Activated naive CD4-positive, alpha-beta T cell treated with anti-CD3 and anti-CD28 coated beads, Interleukin-2, amount 50 U/mL, for 24 hours (primary cell): ENCODE measurements at regions not wholly inside any gene's neighbourhood (a gene's known extent, or its start where the extent isn't known, plus 50 kb on each side); places are given as distances from the start of the nearest gene placed in this dataset.

Experiments used
- H3K27ac Mint-ChIP-seq: one replicate; pipeline ENCODE4 v1.8.0; 2021; ENCODE audit warnings: mild to moderate bottlenecking, mixed read lengths
- H3K27me3 Mint-ChIP-seq: one replicate; pipeline ENCODE4 v1.8.0; 2021; ENCODE audit warnings: mixed read lengths
- H3K36me3 Mint-ChIP-seq: one replicate; pipeline ENCODE4 v1.8.0; 2021; ENCODE audit warnings: mixed read lengths
- H3K4me1 Mint-ChIP-seq: one replicate; pipeline ENCODE4 v1.8.0; 2021; ENCODE audit warnings: mixed read lengths
- H3K4me3 Mint-ChIP-seq: one replicate; pipeline ENCODE4 v1.8.0; 2021; ENCODE audit warnings: mild to moderate bottlenecking, mixed read lengths
- H3K9me3 Mint-ChIP-seq: one replicate; pipeline ENCODE4 v1.8.0; 2021; ENCODE audit warnings: mixed read lengths

DNA sequence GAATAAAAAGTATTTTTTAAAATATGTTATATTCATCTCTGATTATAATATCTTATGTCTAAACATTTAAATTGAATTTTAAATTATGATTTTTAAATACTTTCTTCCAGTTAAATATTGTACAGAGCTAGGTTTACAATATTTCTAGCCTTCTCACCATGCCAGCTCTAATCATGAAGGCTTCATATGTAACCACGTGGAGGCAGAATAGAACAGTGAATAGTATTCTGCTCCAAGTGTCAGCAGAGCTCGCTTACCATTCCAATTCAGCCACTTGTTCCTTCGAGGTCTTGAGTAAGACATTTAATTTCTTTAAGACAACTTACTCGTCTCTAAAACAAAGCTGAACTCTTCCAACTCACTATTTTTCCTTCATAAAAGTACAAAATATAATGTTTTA is 871.8 kb downstream of the SUCLG1 start:
- Mint-ChIP-seq H3K4me1 (no peaks in the 10 kb centered on the region), H3K27me3 (no peaks in the 10 kb centered on the region), H3K9me3 (peaks cover 6% of the 10 kb centered on the region), H3K27ac (no peak overlapping the region), H3K4me3 (no peak overlapping the region), H3K36me3 (no peaks in the 10 kb centered on the region)

- Mint-ChIP-seq H3K27ac (no peak overlapping the region), H3K27me3 (no peaks in the 10 kb centered on the region), H3K9me3 (peaks cover 6% of the 10 kb centered on the region), H3K4me3 (no peak overlapping the region), H3K36me3 (no peaks in the 10 kb centered on the region), H3K4me1 (no peaks in the 10 kb centered on the region)
Observed at GRCh38 chr2:83585250-83585649, 873.8 kb downstream of the SUCLG1 start.

- H3K4me1 Mint-ChIP-seq: no peaks in the 10 kb centered on the region
- peaks cover 6% of the 10 kb centered on the region for H3K9me3 Mint-ChIP-seq
- H3K27ac Mint-ChIP-seq: no peak overlapping the region
- no peaks in the 10 kb centered on the region for H3K36me3 Mint-ChIP-seq
- no peak overlapping the region for H3K4me3 Mint-ChIP-seq
- H3K27me3 Mint-ChIP-seq: no peaks in the 10 kb centered on the region
Observed at GRCh38 chr2:83584672-83585071, 874.4 kb downstream of the SUCLG1 start.

DNA sequence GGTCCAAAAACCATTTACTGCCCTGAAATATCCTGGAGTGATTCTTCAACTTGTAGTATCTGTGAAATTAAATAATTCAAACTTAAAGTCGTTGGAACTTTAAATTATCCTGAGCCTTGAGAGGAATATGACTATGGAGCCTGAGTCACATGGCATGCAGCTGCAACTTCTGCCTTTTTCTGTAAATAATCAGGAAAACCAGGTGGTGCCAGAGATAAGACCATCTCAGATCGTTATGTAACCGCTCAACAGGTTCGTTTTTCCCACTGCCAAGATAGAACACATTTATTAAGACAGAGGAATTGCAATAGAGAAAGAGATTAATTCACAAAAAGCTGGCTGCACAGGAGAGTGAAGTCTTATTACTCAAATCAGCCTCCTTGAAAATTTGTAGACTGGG is 876.5 kb downstream of the SUCLG1 start:
- no peaks in the 10 kb centered on the region for H3K36me3 Mint-ChIP-seq
- H3K9me3 Mint-ChIP-seq: no peaks in the 10 kb centered on the region
- no peak overlapping the region for H3K4me3 Mint-ChIP-seq
- no peak overlapping the region for H3K27ac Mint-ChIP-seq
- H3K27me3 Mint-ChIP-seq: no peaks in the 10 kb centered on the region
- H3K4me1 Mint-ChIP-seq: no peaks in the 10 kb centered on the region

DNA sequence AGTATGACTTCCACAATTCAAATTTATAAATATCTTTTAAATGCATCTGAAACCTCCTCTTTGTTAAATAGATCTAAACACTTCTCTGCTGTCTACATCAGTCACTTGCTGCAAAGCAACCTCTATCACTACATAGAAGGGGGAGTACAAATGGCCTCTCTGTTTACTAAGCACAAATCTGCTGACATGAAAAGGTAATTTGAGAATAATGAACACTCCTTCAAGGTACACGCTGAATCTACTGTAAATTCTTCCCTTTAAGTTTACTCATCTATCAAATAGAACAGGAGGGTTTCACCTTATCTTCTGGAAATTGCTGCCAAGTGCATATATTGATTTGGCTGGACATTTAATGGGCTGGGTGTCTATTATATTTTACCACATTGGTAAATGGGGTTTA is 879.6 kb downstream of the SUCLG1 start:
- Mint-ChIP-seq H3K9me3 (no peaks in the 10 kb centered on the region), H3K27ac (no peak overlapping the region), H3K36me3 (no peaks in the 10 kb centered on the region), H3K4me1 (no peaks in the 10 kb centered on the region), H3K27me3 (no peaks in the 10 kb centered on the region), H3K4me3 (no peak overlapping the region)

DNA sequence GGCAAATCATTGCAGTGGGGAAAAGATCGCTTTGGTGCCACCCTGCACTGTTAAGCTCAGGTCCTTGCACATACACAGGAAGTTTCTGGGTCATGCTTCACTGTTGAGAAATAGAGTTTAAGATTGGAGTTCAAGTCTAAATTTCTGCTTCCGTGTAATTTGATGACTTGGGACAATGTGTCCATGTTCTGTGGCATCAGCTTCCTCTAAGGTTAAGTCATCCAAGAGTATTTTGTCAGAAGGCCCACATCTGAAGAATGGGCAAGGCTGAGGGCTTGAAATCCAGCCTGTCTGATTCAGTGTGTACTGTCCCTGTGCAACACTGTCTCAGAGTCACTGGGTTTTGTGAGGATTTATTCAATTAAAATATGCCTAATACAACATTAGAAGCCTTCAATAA is 880.7 kb downstream of the SUCLG1 start:
- Mint-ChIP-seq H3K27me3 (no peaks in the 10 kb centered on the region), H3K9me3 (no peaks in the 10 kb centered on the region), H3K4me3 (no peak overlapping the region), H3K4me1 (no peaks in the 10 kb centered on the region), H3K27ac (no peak overlapping the region), H3K36me3 (no peaks in the 10 kb centered on the region)

GRCh38 chr2:83574614-83575013 is 884.5 kb downstream of the SUCLG1 start:
- Mint-ChIP-seq H3K9me3 (no peaks in the 10 kb centered on the region), H3K4me1 (no peaks in the 10 kb centered on the region)

DNA sequence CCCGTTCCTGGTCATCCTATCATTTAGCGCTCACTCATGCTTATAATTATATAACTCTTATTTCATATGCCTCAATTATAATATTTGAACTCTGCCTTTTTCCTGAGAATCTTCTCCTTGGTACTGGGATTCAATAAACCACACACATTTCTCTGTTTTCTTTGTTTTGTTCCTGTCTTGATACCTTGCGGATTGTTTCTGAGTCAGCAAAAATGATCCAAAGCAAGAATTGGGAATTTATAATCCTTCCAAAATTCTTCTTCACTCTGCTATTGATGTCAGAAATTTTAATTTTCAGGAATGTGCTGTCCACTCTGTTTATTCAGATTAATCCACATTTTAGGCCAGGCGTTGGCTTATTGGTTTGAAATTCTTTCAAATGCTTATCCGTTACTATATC is 886.0 kb downstream of the SUCLG1 start:
- H3K36me3 Mint-ChIP-seq: no peaks in the 10 kb centered on the region
- no peaks in the 10 kb centered on the region for H3K4me1 Mint-ChIP-seq
- no peak overlapping the region for H3K27ac Mint-ChIP-seq
- H3K4me3 Mint-ChIP-seq: no peak overlapping the region
- H3K9me3 Mint-ChIP-seq: no peaks in the 10 kb centered on the region
- H3K27me3 Mint-ChIP-seq: peaks cover 2% of the 10 kb centered on the region

More at GRCh38 chr2:83574614-83575013, 884.5 kb downstream of the SUCLG1 start:
- Mint-ChIP-seq H3K27me3 (peaks cover 2% of the 10 kb centered on the region), H3K4me3 (no peak overlapping the region), H3K36me3 (no peaks in the 10 kb centered on the region), H3K27ac (no peak overlapping the region)

- Mint-ChIP-seq H3K27ac (no peak overlapping the region), H3K9me3 (no peaks in the 10 kb centered on the region), H3K4me1 (no peaks in the 10 kb centered on the region), H3K36me3 (no peaks in the 10 kb centered on the region), H3K4me3 (no peak overlapping the region), H3K27me3 (peaks cover 2% of the 10 kb centered on the region)
Observed at GRCh38 chr2:83572400-83572799, 886.7 kb downstream of the SUCLG1 start.

GRCh38 chr2:83567551-83567950 is 891.5 kb downstream of the SUCLG1 start:
- peaks cover 6% of the 10 kb centered on the region for H3K9me3 Mint-ChIP-seq
- H3K4me3 Mint-ChIP-seq: no peak overlapping the region
- no peak overlapping the region for H3K27ac Mint-ChIP-seq
- H3K36me3 Mint-ChIP-seq: no peaks in the 10 kb centered on the region
- peaks cover 2% of the 10 kb centered on the region for H3K27me3 Mint-ChIP-seq
- no peaks in the 10 kb centered on the region for H3K4me1 Mint-ChIP-seq

DNA sequence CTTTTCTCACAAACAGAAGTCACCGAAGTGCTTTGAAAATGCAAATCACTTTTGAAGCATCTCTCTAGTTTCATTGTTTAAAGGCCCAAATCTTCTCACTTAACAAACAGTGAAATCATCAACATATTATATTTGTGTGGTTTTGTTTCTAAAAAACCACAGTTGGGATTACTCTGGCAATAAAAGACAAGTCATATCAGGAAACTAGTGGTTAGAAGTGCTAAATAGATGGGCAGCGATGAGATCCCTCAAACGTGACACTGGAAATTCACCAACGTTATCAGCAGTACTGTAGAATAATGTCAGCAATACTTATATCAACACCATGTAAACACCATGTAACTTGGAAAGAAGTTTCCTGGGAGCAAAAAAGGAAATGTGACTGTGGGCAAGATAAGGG is 893.5 kb downstream of the SUCLG1 start:
- Mint-ChIP-seq H3K4me1 (no peaks in the 10 kb centered on the region), H3K36me3 (no peaks in the 10 kb centered on the region), H3K27ac (no peak overlapping the region), H3K4me3 (no peak overlapping the region), H3K9me3 (peaks cover 6% of the 10 kb centered on the region), H3K27me3 (peaks cover 2% of the 10 kb centered on the region)

GRCh38 chr2:83565181-83565580 is 893.9 kb downstream of the SUCLG1 start:
- no peaks in the 10 kb centered on the region for H3K36me3 Mint-ChIP-seq
- H3K9me3 Mint-ChIP-seq: peaks cover 6% of the 10 kb centered on the region
- no peak overlapping the region for H3K4me3 Mint-ChIP-seq
- H3K27me3 Mint-ChIP-seq: no peaks in the 10 kb centered on the region
- no peak overlapping the region for H3K27ac Mint-ChIP-seq
- no peaks in the 10 kb centered on the region for H3K4me1 Mint-ChIP-seq

GRCh38 chr2:83561592-83561991 is 897.5 kb downstream of the SUCLG1 start:
- no peak overlapping the region for H3K4me3 Mint-ChIP-seq
- H3K36me3 Mint-ChIP-seq: no peaks in the 10 kb centered on the region
- H3K4me1 Mint-ChIP-seq: no peaks in the 10 kb centered on the region
- no peak overlapping the region for H3K27ac Mint-ChIP-seq
- no peaks in the 10 kb centered on the region for H3K27me3 Mint-ChIP-seq
- H3K9me3 Mint-ChIP-seq: peaks cover 6% of the 10 kb centered on the region

- no peaks in the 10 kb centered on the region for H3K36me3 Mint-ChIP-seq
- H3K27me3 Mint-ChIP-seq: no peaks in the 10 kb centered on the region
- H3K4me1 Mint-ChIP-seq: no peaks in the 10 kb centered on the region
- no peak overlapping the region for H3K4me3 Mint-ChIP-seq
- H3K9me3 Mint-ChIP-seq: peaks cover 3% of the 10 kb centered on the region
- H3K27ac Mint-ChIP-seq: no peak overlapping the region
Observed at GRCh38 chr2:83536556-83536955, 922.5 kb downstream of the SUCLG1 start.

GRCh38 chr2:83534416-83534815 is 924.7 kb downstream of the SUCLG1 start:
- H3K36me3 Mint-ChIP-seq: no peaks in the 10 kb centered on the region
- no peaks in the 10 kb centered on the region for H3K27me3 Mint-ChIP-seq
- H3K27ac Mint-ChIP-seq: no peak overlapping the region
- peaks cover 10% of the 10 kb centered on the region for H3K9me3 Mint-ChIP-seq
- no peaks in the 10 kb centered on the region for H3K4me1 Mint-ChIP-seq
- H3K4me3 Mint-ChIP-seq: no peak overlapping the region

DNA sequence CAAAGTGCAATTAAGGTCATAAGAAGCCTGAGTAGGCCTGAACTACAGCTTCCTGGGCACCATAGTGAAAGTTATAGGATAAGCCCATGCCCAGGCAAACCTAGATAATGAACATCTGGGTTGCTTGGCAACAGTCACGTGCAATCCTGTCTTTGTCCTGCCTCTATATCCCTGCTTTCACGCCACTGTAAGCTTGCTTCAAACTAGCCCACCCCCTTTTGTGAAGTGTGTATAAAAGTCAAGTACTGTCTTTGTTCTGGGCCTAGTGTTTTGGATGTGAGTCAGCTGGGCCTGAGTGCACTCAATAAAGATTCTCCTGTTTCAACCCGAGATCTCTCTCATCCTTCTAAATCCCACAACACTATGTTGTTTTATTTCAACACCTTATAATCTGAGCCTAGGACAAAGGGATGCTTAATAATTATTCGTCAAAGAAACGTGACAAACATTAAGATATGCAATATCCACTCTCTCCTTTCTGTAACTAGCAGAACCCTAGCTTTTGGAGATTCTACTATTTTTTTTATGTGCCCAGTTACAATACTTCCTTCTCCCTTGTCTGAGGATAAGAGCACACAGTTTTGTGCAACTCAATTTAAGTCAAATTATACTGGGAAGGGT is 927.8 kb downstream of the SUCLG1 start:
- no peak overlapping the region for H3K4me3 Mint-ChIP-seq
- H3K9me3 Mint-ChIP-seq: peaks cover 10% of the 10 kb centered on the region
- H3K27me3 Mint-ChIP-seq: no peaks in the 10 kb centered on the region
- H3K36me3 Mint-ChIP-seq: no peaks in the 10 kb centered on the region
- no peaks in the 10 kb centered on the region for H3K4me1 Mint-ChIP-seq
- H3K27ac Mint-ChIP-seq: no peak overlapping the region

DNA sequence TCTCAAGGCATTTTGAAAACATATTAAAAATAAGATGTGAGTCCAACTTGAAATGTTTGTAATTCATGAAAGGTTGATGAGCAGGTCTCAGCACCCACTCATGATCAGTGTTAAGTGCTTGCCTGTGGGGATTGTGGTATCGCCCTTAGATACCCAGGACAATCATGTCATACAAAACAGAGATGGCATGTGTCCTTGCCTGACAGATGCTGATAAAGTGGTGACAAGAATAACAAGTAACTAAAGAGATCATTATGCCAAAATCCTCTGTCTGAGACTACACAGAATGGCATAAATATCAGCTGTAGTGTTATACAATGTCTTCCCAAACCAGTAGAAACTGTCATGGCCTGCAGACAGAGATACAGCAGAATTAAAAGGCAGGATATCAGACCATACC is 930.3 kb downstream of the SUCLG1 start:
- Mint-ChIP-seq H3K27ac (no peak overlapping the region), H3K4me3 (no peak overlapping the region), H3K4me1 (no peaks in the 10 kb centered on the region), H3K36me3 (no peaks in the 10 kb centered on the region), H3K27me3 (no peaks in the 10 kb centered on the region), H3K9me3 (peaks cover 10% of the 10 kb centered on the region)
